ENCODE measurements at regions not wholly inside any gene's neighbourhood (a gene's known extent, or its start where the extent isn't known, plus 50 kb on each side); places are given as distances from the start of the nearest gene placed in this dataset.
"Not testable (repeated sequence)": the region's sequence is repeated elsewhere in the genome, so short reads cannot be mapped to it uniquely, and the experiment has no call there.

- no peak for DNase-seq (ENCODE audit: low spot score)
These were observed 148.5 kb upstream of the GRAMD2B start for GRCh38 chr5:126274763-126275125.

- DNase-seq (ENCODE audit: low spot score) = no peak
These were observed 145.4 kb upstream of the GRAMD2B start for GRCh38 chr5:126277762-126278161.

GRCh38 chr5:126280343-126280742, 142.9 kb upstream of the GRAMD2B start:
- DNase-seq (ENCODE audit: low spot score) = no peak

GRCh38 chr5:126280846-126281245, 142.4 kb upstream of the GRAMD2B start:
- DNase-seq (ENCODE audit: low spot score) = no peak

GRCh38 chr5:126284977-126285696, 138.1 kb upstream of the GRAMD2B start:
- no peak for DNase-seq (ENCODE audit: low spot score)

GRCh38 chr5:126296121-126296520, 127.1 kb upstream of the GRAMD2B start:
- DNase-seq (ENCODE audit: low spot score) = not testable (repeated sequence)

GRCh38 chr5:126300293-126300692, 122.9 kb upstream of the GRAMD2B start:
- no peak for DNase-seq (ENCODE audit: low spot score)

GRCh38 chr5:126301056-126301455, 122.2 kb upstream of the GRAMD2B start:
- no peak for DNase-seq (ENCODE audit: low spot score)

GRCh38 chr5:126309860-126310259, 113.3 kb upstream of the GRAMD2B start:
- DNase-seq (ENCODE audit: low spot score) = no peak

GRCh38 chr5:126311766-126312165, 111.4 kb upstream of the GRAMD2B start:
- peak; percentile 50 for DNase-seq (ENCODE audit: low spot score)

- DNase-seq (ENCODE audit: low spot score) = no peak
These were observed 107.9 kb upstream of the GRAMD2B start for GRCh38 chr5:126315341-126315740.

GRCh38 chr5:126332326-126332725, 90.9 kb upstream of the GRAMD2B start:
- DNase-seq (ENCODE audit: low spot score) = no peak

- no peak for DNase-seq (ENCODE audit: low spot score)
These were observed 88.4 kb upstream of the GRAMD2B start for GRCh38 chr5:126334760-126335159.

GRCh38 chr5:126335886-126336285, 87.3 kb upstream of the GRAMD2B start:
- DNase-seq (ENCODE audit: low spot score) = no peak

GRCh38 chr5:126338635-126339034, 84.6 kb upstream of the GRAMD2B start:
- DNase-seq (ENCODE audit: low spot score) = no peak

- peak; percentile 78 for DNase-seq (ENCODE audit: low spot score)
These were observed 83.9 kb upstream of the GRAMD2B start for GRCh38 chr5:126339215-126339805.

GRCh38 chr5:126341906-126342630, 81.1 kb upstream of the GRAMD2B start:
- DNase-seq (ENCODE audit: low spot score) = no peak

GRCh38 chr5:126348855-126349635, 74.2 kb upstream of the GRAMD2B start:
- DNase-seq (ENCODE audit: low spot score) = no peak

GRCh38 chr5:126351153-126351552, 72.1 kb upstream of the GRAMD2B start:
- DNase-seq (ENCODE audit: low spot score) = no peak

GRCh38 chr5:126354012-126354857, 69.0 kb upstream of the GRAMD2B start:
- DNase-seq (ENCODE audit: low spot score) = peak; percentile 81

Measured in umbilical cord (tissue), 1 donor.